ENCODE measurements at regions not wholly inside any gene's neighbourhood (a gene's known extent, or its start where the extent isn't known, plus 50 kb on each side); places are given as distances from the start of the nearest gene placed in this dataset.

DNA sequence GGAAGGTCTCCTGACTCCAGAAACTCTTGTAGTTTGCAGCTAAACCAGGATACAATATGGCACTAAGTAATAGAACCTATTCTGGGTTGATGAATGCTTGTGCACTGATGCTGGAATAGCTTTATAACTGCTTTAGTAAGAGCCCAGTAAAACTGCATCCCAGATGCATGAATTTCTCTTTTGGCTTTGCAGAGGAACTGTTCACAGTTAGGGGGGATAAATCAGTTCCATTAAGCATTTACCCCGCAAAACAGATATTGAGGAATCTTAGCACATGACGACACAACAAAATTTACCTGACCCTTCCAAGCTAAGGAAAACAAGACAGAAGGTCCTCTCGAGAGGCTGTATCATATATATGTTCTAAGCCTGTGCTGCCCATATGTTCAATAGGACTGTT is 457.4 kb downstream of the FOXG1 start:
- Mint-ChIP-seq H3K4me3 (ENCODE audit: unreplicated experiment) (no peak overlapping the region), H3K4me1 (ENCODE audit: insufficient read depth, unreplicated experiment) (no peaks in the 10 kb centered on the region), H3K27ac (ENCODE audit: low read depth, unreplicated experiment) (no peak overlapping the region), H3K9me3 (ENCODE audit: unreplicated experiment) (no peaks in the 10 kb centered on the region), H3K36me3 (ENCODE audit: insufficient read depth, unreplicated experiment) (no peaks in the 10 kb centered on the region), H3K27me3 (ENCODE audit: insufficient read depth, unreplicated experiment) (peaks cover 97% of the 10 kb centered on the region)
- BruUV-seq (replicated peaks): no TSS peak
- no peak for TF ChIP-seq CTCF (IDR thresholded peaks at IDR 0.05; ENCODE audit: unreplicated experiment)
- intact Hi-C loops (cut with micrococcal nuclease): no loop called here
- CTCF ChIA-PET: interaction anchor here (0.6 to 2.8 kb wide), 4 partner anchors 330 to 763 kb away, joined by 3 to 11 read pairs (median 3); no protein-coding TSS in a partner anchor
- POLR2A ChIA-PET: no interaction called here
- no peak for DNase-seq (ENCODE audit: unreplicated experiment)

DNA sequence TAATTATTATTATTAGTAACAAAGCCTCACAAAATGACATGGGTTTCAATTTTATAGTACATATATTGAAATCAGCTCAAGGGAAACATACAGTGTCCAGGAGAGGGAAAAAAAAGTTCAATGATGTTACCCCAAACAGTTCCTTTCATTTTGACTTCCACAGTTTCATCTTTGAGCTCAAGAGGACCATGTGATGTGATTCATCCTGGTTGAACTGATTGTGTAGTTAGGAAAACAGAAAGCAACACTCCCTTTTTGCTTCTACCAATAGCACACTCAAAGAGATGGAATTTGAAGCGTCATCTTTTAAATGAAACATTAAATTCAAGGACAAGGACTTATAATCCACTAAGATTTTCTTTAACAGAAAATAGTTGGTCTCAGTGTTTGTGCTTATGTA is 461.0 kb downstream of the FOXG1 start:
- no peak for DNase-seq (ENCODE audit: unreplicated experiment)
- Mint-ChIP-seq H3K4me3 (ENCODE audit: unreplicated experiment) (no peak overlapping the region), H3K27me3 (ENCODE audit: insufficient read depth, unreplicated experiment) (peaks cover 93% of the 10 kb centered on the region), H3K27ac (ENCODE audit: low read depth, unreplicated experiment) (no peak overlapping the region), H3K36me3 (ENCODE audit: insufficient read depth, unreplicated experiment) (no peaks in the 10 kb centered on the region), H3K9me3 (ENCODE audit: unreplicated experiment) (no peaks in the 10 kb centered on the region), H3K4me1 (ENCODE audit: insufficient read depth, unreplicated experiment) (no peaks in the 10 kb centered on the region)
- CTCF ChIA-PET: no interaction called here
- intact Hi-C loops (cut with micrococcal nuclease): no loop called here
- POLR2A ChIA-PET: no interaction called here
- BruUV-seq (replicated peaks): no TSS peak
- TF ChIP-seq CTCF (IDR thresholded peaks at IDR 0.05; ENCODE audit: unreplicated experiment): no peak

DNA sequence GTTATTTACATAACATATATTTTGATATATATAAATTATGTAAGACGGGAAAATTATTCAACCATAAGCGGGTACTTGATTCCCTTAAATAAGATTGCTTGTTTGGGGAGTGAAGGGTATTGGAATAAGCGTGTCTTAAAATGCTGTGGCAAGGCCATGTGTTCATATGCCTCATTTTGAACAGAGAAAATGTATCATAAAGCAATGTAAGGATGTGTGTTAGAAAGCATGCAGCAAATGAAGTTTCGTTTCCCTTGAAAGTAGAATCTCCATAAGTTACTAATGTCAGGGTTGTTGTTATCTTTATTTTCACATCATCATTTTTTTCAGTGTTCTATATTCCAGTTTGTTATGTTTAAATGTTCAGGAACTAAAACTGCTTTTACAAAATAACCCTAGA is 465.6 kb downstream of the FOXG1 start:
- POLR2A ChIA-PET: no interaction called here
- Mint-ChIP-seq H3K27me3 (ENCODE audit: insufficient read depth, unreplicated experiment) (peaks cover 96% of the 10 kb centered on the region), H3K27ac (ENCODE audit: low read depth, unreplicated experiment) (no peak overlapping the region), H3K4me3 (ENCODE audit: unreplicated experiment) (no peak overlapping the region), H3K9me3 (ENCODE audit: unreplicated experiment) (no peaks in the 10 kb centered on the region), H3K36me3 (ENCODE audit: insufficient read depth, unreplicated experiment) (no peaks in the 10 kb centered on the region), H3K4me1 (ENCODE audit: insufficient read depth, unreplicated experiment) (no peaks in the 10 kb centered on the region)
- no peak for TF ChIP-seq CTCF (IDR thresholded peaks at IDR 0.05; ENCODE audit: unreplicated experiment)
- CTCF ChIA-PET: no interaction called here
- BruUV-seq (replicated peaks): no TSS peak
- intact Hi-C loops (cut with micrococcal nuclease): no loop called here
- no peak for DNase-seq (ENCODE audit: unreplicated experiment)

GRCh38 chr14:29232711-29233110 is 466.1 kb downstream of the FOXG1 start:
- H3K27ac Mint-ChIP-seq (ENCODE audit: low read depth, unreplicated experiment): no peak overlapping the region
- POLR2A ChIA-PET: no interaction called here
- H3K4me3 Mint-ChIP-seq (ENCODE audit: unreplicated experiment): no peak overlapping the region
- no TSS peak for BruUV-seq (replicated peaks)
- no peak for DNase-seq (ENCODE audit: unreplicated experiment)
- H3K9me3 Mint-ChIP-seq (ENCODE audit: unreplicated experiment): no peaks in the 10 kb centered on the region
- CTCF ChIA-PET: no interaction called here
- TF ChIP-seq CTCF (IDR thresholded peaks at IDR 0.05; ENCODE audit: unreplicated experiment): no peak
- no peaks in the 10 kb centered on the region for H3K4me1 Mint-ChIP-seq (ENCODE audit: insufficient read depth, unreplicated experiment)
- intact Hi-C loops (cut with micrococcal nuclease): no loop called here
- H3K36me3 Mint-ChIP-seq (ENCODE audit: insufficient read depth, unreplicated experiment): no peaks in the 10 kb centered on the region
- H3K27me3 Mint-ChIP-seq (ENCODE audit: insufficient read depth, unreplicated experiment): peaks cover 96% of the 10 kb centered on the region
